K562 (cell line): ENCODE measurements at regions not wholly inside any gene's neighbourhood (a gene's known extent, or its start where the extent isn't known, plus 50 kb on each side); places are given as distances from the start of the nearest gene placed in this dataset.

Experiments
- ATF1 ChIP-seq, 2 experiments: fragments of 450-650 bp in 1 of 2; IDR thresholded peaks; 2 replicates each; pipeline ENCODE4 v1.6.1; 2016; ENCODE audit warnings: missing compliant biosample characterization in 1 of 2, missing genetic modification characterization in 1 of 2
- BRF1 ChIP-seq: IDR thresholded peaks from 3 replicates; pipeline ENCODE4 v1.6.1; 2011; ENCODE audit warnings: borderline replicate concordance, mild to moderate bottlenecking; ENCODE audit not compliant: insufficient read length; ENCODE audit errors: extremely low read depth
- FOXK1 ChIP-seq: sonication (generic); formaldehyde crosslinking; IDR thresholded peaks from 2 replicates; pipeline ENCODE4 v1.8.0; 2022; ENCODE audit warnings: missing genetic modification reagents, mild to moderate bottlenecking, borderline replicate concordance
- SRSF3 ChIP-seq: fragments of 200-400 bp; formaldehyde crosslinking; IDR thresholded peaks from 2 replicates; pipeline ENCODE4 v1.6.1; 2016; ENCODE audit warnings: mild to moderate bottlenecking, low read length, moderate library complexity; ENCODE audit not compliant: insufficient read depth
- TAF1 ChIP-seq: IDR thresholded peaks from 2 replicates; pipeline ENCODE4 v1.6.1; 2011; ENCODE audit warnings: mild to moderate bottlenecking, low read length, moderate library complexity; ENCODE audit not compliant: insufficient read depth, control insufficient read depth, severe bottlenecking; ENCODE audit errors: extremely low read depth
- ZNF263 ChIP-seq: sonication (generic); formaldehyde crosslinking; IDR thresholded peaks from 2 replicates; pipeline ENCODE4 v1.8.0; 2022; ENCODE audit warnings: mild to moderate bottlenecking, missing genetic modification reagents, borderline replicate concordance
- ZNF431 ChIP-seq: sonication (generic); formaldehyde crosslinking; IDR thresholded peaks from 2 replicates; pipeline ENCODE4 v1.8.0; 2022; ENCODE audit warnings: mild to moderate bottlenecking, missing genetic modification reagents
- ZNF583 ChIP-seq: fragments of 250-450 bp; sonication (Bioruptor Pico); IDR thresholded peaks from 2 replicates; pipeline ENCODE4 v1.4.0; 2020
- TF ChIP-seq, protein P1 (sequence below): fragments of 450-650 bp; formaldehyde crosslinking; IDR thresholded peaks from 2 replicates; pipeline ENCODE4 v1.4.0; 2020; ENCODE audit warnings: mild to moderate bottlenecking, moderate library complexity
- TF ChIP-seq, protein P2 (sequence below): fragments of 450-650 bp; IDR thresholded peaks from 2 replicates; pipeline ENCODE4 v1.6.1; 2016; ENCODE audit warnings: low read depth
- TF ChIP-seq, protein P3 (sequence below), 2 experiments: fragments of 450-650 bp in 1 of 2; IDR thresholded peaks; 2 replicates each; pipeline ENCODE4 v1.6.1; 2011 to 2017; ENCODE audit warnings: low read depth in 2 of 2, antibody characterized with exemption in 1 of 2, borderline replicate concordance in 1 of 2, low read length in 1 of 2, mild to moderate bottlenecking in 1 of 2, mixed read lengths in 1 of 2; ENCODE audit not compliant: control insufficient read depth in 1 of 2

DNA sequence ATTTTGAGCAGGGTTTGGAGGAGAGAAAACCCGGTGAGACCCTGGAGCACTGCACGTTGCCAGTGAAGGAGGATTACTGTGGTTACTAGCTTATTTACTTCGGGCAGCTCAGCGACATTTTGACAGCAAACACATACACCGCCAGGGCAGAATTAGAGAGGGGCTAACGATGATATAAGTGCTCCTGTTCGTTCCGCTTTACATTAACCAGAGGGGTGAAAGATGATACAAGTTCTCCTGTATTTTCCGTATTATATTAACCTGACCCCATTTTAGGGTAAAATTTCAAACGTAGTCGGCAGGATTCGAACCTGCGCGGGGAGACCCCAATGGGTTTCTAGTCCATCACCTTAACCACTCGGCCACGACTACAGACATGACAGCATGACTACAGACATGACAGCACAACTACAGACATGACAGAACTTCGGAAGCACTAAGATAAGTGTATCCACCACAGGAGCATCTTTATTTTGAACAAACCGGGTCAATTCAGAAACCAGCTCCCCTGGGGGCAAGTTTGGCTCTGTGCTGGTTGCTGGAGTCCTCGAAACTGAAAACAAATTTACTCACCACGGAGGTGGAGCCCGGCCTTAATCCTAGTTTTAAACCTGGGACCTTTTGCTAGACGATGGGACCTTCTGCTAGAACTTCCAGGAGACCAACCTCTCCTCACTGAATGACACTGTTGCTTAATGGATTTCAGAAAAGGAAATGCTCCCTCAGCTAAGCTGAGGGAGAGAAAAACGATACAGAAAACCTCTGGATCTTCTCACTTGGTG is 80.4 kb upstream of the ZNF184 start (continued):
- TF ChIP-seq, protein P1, sequence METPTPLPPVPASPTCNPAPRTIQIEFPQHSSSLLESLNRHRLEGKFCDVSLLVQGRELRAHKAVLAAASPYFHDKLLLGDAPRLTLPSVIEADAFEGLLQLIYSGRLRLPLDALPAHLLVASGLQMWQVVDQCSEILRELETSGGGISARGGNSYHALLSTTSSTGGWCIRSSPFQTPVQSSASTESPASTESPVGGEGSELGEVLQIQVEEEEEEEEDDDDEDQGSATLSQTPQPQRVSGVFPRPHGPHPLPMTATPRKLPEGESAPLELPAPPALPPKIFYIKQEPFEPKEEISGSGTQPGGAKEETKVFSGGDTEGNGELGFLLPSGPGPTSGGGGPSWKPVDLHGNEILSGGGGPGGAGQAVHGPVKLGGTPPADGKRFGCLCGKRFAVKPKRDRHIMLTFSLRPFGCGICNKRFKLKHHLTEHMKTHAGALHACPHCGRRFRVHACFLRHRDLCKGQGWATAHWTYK (CRISPR knock-in tag), result 0 out of 2 replicates have a peak, but pooled peaks have one; percentile 65
- TF ChIP-seq ZNF431 (CRISPR knock-in tag), result peak; percentile 25; the same call in 1 of the 2 replicates
- TF ChIP-seq, protein P2, sequence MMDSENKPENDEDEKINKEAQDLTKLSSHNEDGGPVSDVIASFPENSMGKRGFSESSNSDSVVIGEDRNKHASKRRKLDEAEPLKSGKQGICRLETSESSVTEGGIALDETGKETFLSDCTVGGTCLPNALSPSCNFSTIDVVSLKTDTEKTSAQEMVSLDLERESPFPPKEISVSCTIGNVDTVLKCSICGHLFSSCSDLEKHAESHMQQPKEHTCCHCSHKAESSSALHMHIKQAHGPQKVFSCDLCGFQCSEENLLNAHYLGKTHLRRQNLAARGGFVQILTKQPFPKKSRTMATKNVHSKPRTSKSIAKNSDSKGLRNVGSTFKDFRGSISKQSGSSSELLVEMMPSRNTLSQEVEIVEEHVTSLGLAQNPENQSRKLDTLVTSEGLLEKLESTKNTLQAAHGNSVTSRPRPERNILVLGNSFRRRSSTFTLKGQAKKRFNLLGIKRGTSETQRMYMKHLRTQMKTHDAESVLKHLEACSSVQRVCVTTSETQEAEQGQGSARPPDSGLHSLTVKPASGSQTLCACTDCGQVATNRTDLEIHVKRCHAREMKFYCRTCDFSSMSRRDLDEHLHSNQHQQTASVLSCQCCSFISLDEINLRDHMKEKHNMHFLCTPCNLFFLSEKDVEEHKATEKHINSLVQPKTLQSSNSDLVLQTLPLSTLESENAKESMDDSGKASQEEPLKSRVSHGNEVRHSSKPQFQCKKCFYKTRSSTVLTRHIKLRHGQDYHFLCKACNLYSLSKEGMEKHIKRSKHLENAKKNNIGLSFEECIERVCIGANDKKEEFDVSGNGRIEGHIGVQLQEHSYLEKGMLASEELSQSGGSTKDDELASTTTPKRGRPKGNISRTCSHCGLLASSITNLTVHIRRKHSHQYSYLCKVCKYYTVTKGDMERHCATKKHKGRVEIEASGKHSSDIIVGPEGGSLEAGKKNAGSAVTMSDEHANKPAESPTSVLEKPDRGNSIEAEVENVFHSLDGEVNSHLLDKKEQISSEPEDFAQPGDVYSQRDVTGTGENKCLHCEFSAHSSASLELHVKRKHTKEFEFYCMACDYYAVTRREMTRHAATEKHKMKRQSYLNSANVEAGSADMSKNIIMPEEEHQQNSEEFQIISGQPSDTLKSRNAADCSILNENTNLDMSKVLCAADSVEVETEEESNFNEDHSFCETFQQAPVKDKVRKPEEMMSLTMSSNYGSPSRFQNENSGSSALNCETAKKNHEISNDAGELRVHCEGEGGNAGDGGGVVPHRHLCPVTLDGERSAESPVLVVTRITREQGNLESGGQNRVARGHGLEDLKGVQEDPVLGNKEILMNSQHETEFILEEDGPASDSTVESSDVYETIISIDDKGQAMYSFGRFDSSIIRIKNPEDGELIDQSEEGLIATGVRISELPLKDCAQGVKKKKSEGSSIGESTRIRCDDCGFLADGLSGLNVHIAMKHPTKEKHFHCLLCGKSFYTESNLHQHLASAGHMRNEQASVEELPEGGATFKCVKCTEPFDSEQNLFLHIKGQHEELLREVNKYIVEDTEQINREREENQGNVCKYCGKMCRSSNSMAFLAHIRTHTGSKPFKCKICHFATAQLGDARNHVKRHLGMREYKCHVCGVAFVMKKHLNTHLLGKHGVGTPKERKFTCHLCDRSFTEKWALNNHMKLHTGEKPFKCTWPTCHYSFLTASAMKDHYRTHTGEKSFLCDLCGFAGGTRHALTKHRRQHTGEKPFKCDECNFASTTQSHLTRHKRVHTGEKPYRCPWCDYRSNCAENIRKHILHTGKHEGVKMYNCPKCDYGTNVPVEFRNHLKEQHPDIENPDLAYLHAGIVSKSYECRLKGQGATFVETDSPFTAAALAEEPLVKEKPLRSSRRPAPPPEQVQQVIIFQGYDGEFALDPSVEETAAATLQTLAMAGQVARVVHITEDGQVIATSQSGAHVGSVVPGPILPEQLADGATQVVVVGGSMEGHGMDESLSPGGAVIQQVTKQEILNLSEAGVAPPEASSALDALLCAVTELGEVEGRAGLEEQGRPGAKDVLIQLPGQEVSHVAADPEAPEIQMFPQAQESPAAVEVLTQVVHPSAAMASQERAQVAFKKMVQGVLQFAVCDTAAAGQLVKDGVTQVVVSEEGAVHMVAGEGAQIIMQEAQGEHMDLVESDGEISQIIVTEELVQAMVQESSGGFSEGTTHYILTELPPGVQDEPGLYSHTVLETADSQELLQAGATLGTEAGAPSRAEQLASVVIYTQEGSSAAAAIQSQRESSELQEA, result peak; percentile 67
- peak; percentile 84 for TF ChIP-seq ZNF263 (CRISPR knock-in tag)
- TF ChIP-seq, protein P3, sequence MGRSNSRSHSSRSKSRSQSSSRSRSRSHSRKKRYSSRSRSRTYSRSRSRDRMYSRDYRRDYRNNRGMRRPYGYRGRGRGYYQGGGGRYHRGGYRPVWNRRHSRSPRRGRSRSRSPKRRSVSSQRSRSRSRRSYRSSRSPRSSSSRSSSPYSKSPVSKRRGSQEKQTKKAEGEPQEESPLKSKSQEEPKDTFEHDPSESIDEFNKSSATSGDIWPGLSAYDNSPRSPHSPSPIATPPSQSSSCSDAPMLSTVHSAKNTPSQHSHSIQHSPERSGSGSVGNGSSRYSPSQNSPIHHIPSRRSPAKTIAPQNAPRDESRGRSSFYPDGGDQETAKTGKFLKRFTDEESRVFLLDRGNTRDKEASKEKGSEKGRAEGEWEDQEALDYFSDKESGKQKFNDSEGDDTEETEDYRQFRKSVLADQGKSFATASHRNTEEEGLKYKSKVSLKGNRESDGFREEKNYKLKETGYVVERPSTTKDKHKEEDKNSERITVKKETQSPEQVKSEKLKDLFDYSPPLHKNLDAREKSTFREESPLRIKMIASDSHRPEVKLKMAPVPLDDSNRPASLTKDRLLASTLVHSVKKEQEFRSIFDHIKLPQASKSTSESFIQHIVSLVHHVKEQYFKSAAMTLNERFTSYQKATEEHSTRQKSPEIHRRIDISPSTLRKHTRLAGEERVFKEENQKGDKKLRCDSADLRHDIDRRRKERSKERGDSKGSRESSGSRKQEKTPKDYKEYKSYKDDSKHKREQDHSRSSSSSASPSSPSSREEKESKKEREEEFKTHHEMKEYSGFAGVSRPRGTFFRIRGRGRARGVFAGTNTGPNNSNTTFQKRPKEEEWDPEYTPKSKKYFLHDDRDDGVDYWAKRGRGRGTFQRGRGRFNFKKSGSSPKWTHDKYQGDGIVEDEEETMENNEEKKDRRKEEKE (IDR thresholded peaks at IDR 0.05; ENCODE audit: borderline replicate concordance in 1 of 2, control insufficient read depth in 1 of 2, low read depth in 2 of 2, low read length in 1 of 2), result peak in 1 of 2 experiments; percentile 17; a peak in 1 of 4 replicates
- TF ChIP-seq BRF1, result no peak
- no peak for TF ChIP-seq SRSF3
- no peak for TF ChIP-seq ZNF583 (CRISPR knock-in tag)
- TF ChIP-seq FOXK1 (CRISPR knock-in tag), result no peak; the same call in 1 of the 2 replicates
- TF ChIP-seq TAF1, result peak; percentile 49
- no peak; the same call in 1 of the 2 replicates for TF ChIP-seq ATF1 (CRISPR knock-in tag; IDR thresholded peaks at IDR 0.05)
- TF ChIP-seq ATF1 (tag; IDR thresholded peaks at IDR 0.05), result peak; percentile 95
